IgD-negative memory B cell (primary cell): ENCODE measurements at regions not wholly inside any gene's neighbourhood (a gene's known extent, or its start where the extent isn't known, plus 50 kb on each side); places are given as distances from the start of the nearest gene placed in this dataset.

Source experiments
- H3K27ac Mint-ChIP-seq, 3 donors: one replicate each; pipeline ENCODE4 v1.8.0; 2020 to 2022; ENCODE audit warnings: mild to moderate bottlenecking in 3 of 3, mixed read lengths in 3 of 3, moderate library complexity in 1 of 3
- H3K27me3 Mint-ChIP-seq: one replicate; pipeline ENCODE4 v1.8.0; 2021; ENCODE audit warnings: mixed read lengths
- H3K36me3 Mint-ChIP-seq: one replicate; pipeline ENCODE4 v1.8.0; 2020; ENCODE audit warnings: mild to moderate bottlenecking, mixed read lengths
- H3K4me1 Mint-ChIP-seq, 3 donors: one replicate each; pipeline ENCODE4 v1.8.0; 2020 to 2022; ENCODE audit warnings: mixed read lengths in 3 of 3, mild to moderate bottlenecking in 1 of 3
- H3K4me3 Mint-ChIP-seq, 4 donors: one replicate each; pipeline ENCODE4 v1.8.0; 2020 to 2022; ENCODE audit warnings: mild to moderate bottlenecking in 4 of 4, mixed read lengths in 4 of 4, moderate library complexity in 3 of 4
- H3K9me3 Mint-ChIP-seq, 3 donors: one replicate each; pipeline ENCODE4 v1.8.0; 2020 to 2021; ENCODE audit warnings: mixed read lengths in 3 of 3, mild to moderate bottlenecking in 1 of 3

DNA sequence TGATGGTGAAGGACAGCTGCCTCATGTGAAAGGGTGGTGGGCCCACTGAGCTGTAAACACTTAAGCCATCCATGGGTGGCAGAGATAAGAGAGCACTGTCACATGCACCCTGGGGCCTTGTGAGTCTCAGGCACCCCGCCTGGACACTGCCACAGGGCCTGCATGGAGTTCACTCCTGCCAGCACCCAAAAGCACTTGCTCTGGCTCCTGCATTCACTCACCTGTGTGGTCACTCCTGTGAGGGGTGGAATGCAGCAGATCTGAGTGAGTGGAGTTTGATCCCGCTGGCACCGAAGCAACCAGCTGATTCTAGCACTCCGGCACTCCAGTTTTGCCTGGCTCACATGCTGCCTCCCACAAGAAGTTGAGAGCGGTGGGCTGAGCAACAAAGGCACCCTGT is 1142.1 kb upstream of the PRMT6 start:
- Mint-ChIP-seq H3K4me1 (peaks cover 0 to 5% (median 0%) of the 10 kb centered on the region in 3 donors), H3K4me3 (no peak overlapping the region), H3K36me3 (peaks cover 2% of the 10 kb centered on the region), H3K27ac (no peak overlapping the region), H3K9me3 (no peaks in the 10 kb centered on the region), H3K27me3 (no peaks in the 10 kb centered on the region)

GRCh38 chr1:105934806-105935205 is 1121.7 kb upstream of the PRMT6 start:
- H3K36me3 Mint-ChIP-seq: no peaks in the 10 kb centered on the region

DNA sequence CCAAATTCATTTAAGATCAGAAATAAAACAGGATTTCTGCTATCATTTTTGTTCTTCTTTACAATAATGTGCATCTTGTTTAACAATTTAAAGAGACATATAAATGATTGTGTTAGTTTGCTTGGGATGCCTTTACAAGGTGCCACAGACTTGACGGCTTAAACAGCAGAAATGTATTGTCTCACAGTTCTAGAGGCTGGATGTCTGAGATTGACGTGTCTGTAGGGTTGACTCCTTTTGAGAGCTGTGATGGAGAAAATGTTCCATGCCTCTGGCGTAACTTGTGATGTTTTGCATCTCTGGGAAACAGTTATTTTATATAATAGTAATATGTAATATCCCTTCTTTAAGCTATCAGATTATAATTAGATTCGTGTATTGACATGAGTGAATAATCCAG is 1091.6 kb upstream of the PRMT6 start:
- no peaks in the 10 kb centered on the region for H3K27me3 Mint-ChIP-seq
- no peak overlapping the region for H3K27ac Mint-ChIP-seq

More at GRCh38 chr1:105934806-105935205, 1121.7 kb upstream of the PRMT6 start:
- H3K9me3 Mint-ChIP-seq: peaks cover 0 to 11% (median 6%) of the 10 kb centered on the region in 3 donors
- no peak overlapping the region for H3K27ac Mint-ChIP-seq
- H3K4me3 Mint-ChIP-seq: no peak overlapping the region
- H3K27me3 Mint-ChIP-seq: no peaks in the 10 kb centered on the region
- no peaks in the 10 kb centered on the region for H3K4me1 Mint-ChIP-seq

DNA sequence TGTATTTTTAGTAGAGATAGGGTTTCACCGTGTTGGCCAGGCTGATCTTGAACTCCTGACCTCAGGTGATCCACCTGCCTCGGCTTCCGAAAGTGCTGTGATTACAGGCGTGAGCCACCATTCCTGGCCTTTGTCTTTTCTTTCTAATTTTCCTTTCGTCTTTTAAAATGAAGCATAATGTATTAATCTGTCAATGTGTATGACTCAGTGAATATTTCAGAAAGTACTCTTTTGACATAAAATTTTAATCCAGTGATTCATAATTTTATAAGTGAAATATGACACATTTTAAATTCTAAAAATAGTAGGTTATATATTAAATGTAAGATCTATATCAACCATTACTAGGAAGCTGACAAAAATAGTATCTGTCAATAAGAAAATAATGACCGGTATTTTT is 1059.0 kb upstream of the PRMT6 start:
- H3K4me1 Mint-ChIP-seq: peaks cover 0 to 3% (median 0%) of the 10 kb centered on the region in 3 donors
- peaks cover 0 to 2% (median 1%) of the 10 kb centered on the region in 3 donors for H3K9me3 Mint-ChIP-seq
- H3K27me3 Mint-ChIP-seq: peaks cover 1% of the 10 kb centered on the region
- H3K36me3 Mint-ChIP-seq: no peaks in the 10 kb centered on the region
- H3K4me3 Mint-ChIP-seq: no peak overlapping the region
- H3K27ac Mint-ChIP-seq: no peak overlapping the region

More for the DNA sequence above, 1091.6 kb upstream of the PRMT6 start:
- no peaks in the 10 kb centered on the region for H3K36me3 Mint-ChIP-seq
- no peaks in the 10 kb centered on the region for H3K4me1 Mint-ChIP-seq
- no peak overlapping the region for H3K4me3 Mint-ChIP-seq
- peaks cover 0 to 6% (median 5%) of the 10 kb centered on the region in 3 donors for H3K9me3 Mint-ChIP-seq

- peaks cover 0 to 2% (median 1%) of the 10 kb centered on the region in 3 donors for H3K4me1 Mint-ChIP-seq
- H3K4me3 Mint-ChIP-seq: no peak overlapping the region
- H3K27me3 Mint-ChIP-seq: no peaks in the 10 kb centered on the region
- H3K9me3 Mint-ChIP-seq: no peaks in the 10 kb centered on the region
- no peaks in the 10 kb centered on the region for H3K36me3 Mint-ChIP-seq
- no peak overlapping the region for H3K27ac Mint-ChIP-seq
These were observed 1034.1 kb upstream of the PRMT6 start for GRCh38 chr1:106022312-106022902.

- no peak overlapping the region for H3K27ac Mint-ChIP-seq
- no peaks in the 10 kb centered on the region for H3K27me3 Mint-ChIP-seq
- no peak overlapping the region for H3K4me3 Mint-ChIP-seq
- H3K9me3 Mint-ChIP-seq: no peaks in the 10 kb centered on the region
- H3K4me1 Mint-ChIP-seq: no peaks in the 10 kb centered on the region
- H3K36me3 Mint-ChIP-seq: no peaks in the 10 kb centered on the region
These were observed 1028.6 kb upstream of the PRMT6 start for GRCh38 chr1:106027871-106028270.

DNA sequence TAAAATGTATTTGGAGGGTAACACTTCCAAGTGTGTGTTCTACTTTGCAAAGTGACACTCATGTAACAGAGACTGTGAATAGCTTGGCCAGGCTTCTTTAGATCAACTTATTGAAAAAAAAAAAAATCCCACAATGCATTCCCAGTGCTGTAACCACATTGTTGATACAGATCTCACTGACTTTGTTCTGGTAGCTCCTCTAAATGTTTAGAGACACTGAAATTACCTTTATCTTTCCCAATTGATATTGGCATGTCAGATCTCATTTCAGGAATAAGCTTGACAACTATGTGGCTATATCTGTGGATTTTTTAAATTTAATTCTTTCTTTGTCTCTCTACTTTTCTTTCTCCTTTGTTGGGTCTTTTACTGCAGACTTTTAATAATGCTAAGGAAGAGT is 1018.9 kb upstream of the PRMT6 start:
- Mint-ChIP-seq H3K4me1 (no peaks in the 10 kb centered on the region), H3K36me3 (no peaks in the 10 kb centered on the region), H3K4me3 (no peak overlapping the region), H3K9me3 (peaks cover 1 to 7% (median 3%) of the 10 kb centered on the region in 3 donors), H3K27ac (no peak overlapping the region), H3K27me3 (peaks cover 2% of the 10 kb centered on the region)

DNA sequence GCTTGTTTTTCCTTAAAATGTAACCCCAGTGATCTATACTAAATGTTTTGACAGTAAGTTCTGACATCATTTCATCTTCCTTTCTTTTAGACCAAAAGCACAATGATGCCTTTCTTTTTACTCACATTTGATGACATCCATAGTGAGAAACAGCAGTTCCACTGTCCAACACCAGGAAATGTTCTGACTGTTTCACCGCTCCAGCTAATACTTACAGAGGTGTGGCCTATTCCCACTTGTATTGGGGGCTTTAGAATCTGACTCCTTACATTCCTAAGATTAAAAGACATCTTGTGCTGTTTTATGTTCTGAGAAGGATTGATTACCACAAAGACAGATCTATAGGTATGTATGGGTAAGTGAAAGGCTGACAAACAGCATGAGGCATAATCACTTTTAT is 1018.2 kb upstream of the PRMT6 start:
- Mint-ChIP-seq H3K4me1 (no peaks in the 10 kb centered on the region), H3K36me3 (no peaks in the 10 kb centered on the region), H3K27ac (no peak overlapping the region), H3K9me3 (peaks cover 1 to 7% (median 3%) of the 10 kb centered on the region in 3 donors), H3K27me3 (peaks cover 2% of the 10 kb centered on the region), H3K4me3 (no peak overlapping the region)

GRCh38 chr1:106043971-106044370 is 1012.5 kb upstream of the PRMT6 start:
- Mint-ChIP-seq H3K36me3 (no peaks in the 10 kb centered on the region), H3K4me3 (no peak overlapping the region), H3K27ac (no peak overlapping the region), H3K9me3 (peaks cover 1 to 4% (median 3%) of the 10 kb centered on the region in 3 donors), H3K4me1 (no peaks in the 10 kb centered on the region), H3K27me3 (no peaks in the 10 kb centered on the region)

DNA sequence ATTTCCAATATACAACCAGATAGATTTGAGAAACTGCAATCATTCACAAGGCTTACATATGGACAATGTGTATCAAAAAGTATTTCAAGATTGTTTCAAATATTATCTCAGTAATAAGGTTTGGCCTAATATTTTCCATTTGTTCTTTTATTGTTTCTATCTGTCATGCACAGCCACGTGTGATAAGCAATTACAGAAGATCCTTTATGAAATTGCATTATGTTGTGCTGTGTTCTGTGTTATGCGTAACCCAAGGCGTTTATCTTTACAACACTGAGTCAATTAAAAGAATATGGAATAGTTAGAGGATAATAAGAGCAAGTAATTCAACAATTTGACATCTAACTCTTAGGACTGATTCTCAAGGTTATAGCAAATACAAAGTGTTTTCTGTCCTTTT is 1009.3 kb upstream of the PRMT6 start:
- Mint-ChIP-seq H3K9me3 (peaks cover 0 to 2% (median 0%) of the 10 kb centered on the region in 3 donors), H3K4me1 (no peaks in the 10 kb centered on the region), H3K27me3 (no peaks in the 10 kb centered on the region), H3K4me3 (no peak overlapping the region), H3K27ac (no peak overlapping the region), H3K36me3 (no peaks in the 10 kb centered on the region)

DNA sequence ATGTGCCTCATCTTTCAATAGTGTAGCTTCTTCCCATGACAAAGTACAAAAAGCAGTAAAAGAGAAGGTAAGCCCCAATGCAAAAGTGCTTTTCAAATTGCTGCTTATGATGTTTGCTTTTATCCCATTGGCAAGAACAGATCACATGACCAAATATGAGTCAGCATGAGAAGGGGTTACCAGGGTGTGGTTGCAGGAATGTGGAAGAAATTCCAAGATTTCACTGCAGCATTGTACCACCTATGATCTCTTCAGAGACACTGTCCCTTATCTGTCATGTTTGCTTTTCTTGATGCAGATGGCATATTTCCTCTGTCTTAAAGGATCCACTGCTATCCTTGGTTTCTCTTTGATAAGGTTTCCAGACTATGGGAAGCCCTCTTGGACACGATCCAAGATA is 1006.9 kb upstream of the PRMT6 start:
- no peak overlapping the region for H3K27ac Mint-ChIP-seq
- H3K9me3 Mint-ChIP-seq: peaks cover 0 to 2% (median 0%) of the 10 kb centered on the region in 3 donors

GRCh38 chr1:106055855-106056254 is 1000.6 kb upstream of the PRMT6 start:
- H3K4me1 Mint-ChIP-seq: peaks cover 0 to 10% (median 2%) of the 10 kb centered on the region in 3 donors
- H3K9me3 Mint-ChIP-seq: peaks cover 0 to 1% (median 0%) of the 10 kb centered on the region in 3 donors
- peak overlapping the region in 1 of 3 donors; percentile 48 for H3K27ac Mint-ChIP-seq
- H3K27me3 Mint-ChIP-seq: no peaks in the 10 kb centered on the region
- H3K36me3 Mint-ChIP-seq: no peaks in the 10 kb centered on the region
- H3K4me3 Mint-ChIP-seq: no peak overlapping the region

More for the DNA sequence above, 1006.9 kb upstream of the PRMT6 start:
- H3K27me3 Mint-ChIP-seq: no peaks in the 10 kb centered on the region
- no peaks in the 10 kb centered on the region for H3K36me3 Mint-ChIP-seq
- H3K4me1 Mint-ChIP-seq: peaks cover 0 to 1% (median 0%) of the 10 kb centered on the region in 3 donors
- no peak overlapping the region for H3K4me3 Mint-ChIP-seq

DNA sequence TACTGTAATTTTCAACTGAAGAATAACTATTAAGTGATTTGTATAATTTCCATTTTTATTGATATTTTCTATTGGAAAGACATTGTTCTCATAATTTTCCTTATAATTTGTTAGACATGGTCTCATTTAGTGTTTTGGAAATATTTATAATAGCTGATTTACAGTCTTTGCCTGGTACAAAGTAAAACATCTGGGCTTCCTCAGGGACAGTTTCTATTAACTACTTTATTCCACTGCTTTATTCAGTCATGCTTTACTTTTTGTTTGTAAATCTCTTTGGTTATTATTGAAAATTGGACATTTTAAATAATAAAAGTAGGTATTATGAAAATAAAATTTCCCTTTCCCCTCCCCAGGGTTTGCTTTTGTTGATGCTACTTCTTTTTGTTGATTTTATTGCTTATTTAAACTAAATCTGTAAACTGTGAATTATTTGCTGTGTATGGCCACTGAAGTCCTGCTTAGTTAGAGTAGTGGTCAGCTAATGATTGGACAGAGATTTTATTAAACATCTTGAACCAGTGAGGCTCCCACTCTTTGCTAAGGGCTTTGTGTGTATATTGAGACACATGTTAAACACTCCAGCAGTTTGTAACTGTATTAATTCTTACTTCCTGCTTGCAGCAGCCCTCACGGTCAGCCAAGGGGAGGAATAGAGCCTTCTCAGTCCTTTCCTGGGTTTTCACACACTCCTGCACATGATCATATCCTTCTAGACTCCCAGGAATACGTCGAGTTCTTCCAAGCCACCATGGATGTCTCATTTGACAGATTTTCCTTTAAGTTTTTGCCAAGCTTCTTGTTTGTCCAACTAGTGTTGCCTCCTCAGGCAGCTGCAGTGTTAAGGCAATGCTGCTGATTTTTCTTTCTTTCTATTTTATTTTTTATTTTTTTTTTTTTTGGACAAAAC is 994.6 kb upstream of the PRMT6 start:
- H3K4me3 Mint-ChIP-seq: peak overlapping the region in 1 of 4 donors; percentile 1
- H3K36me3 Mint-ChIP-seq: no peaks in the 10 kb centered on the region
- peaks cover 0 to 6% (median 5%) of the 10 kb centered on the region in 3 donors for H3K9me3 Mint-ChIP-seq
- peaks cover 0 to 3% (median 0%) of the 10 kb centered on the region in 3 donors for H3K4me1 Mint-ChIP-seq
- no peak overlapping the region for H3K27ac Mint-ChIP-seq
- H3K27me3 Mint-ChIP-seq: no peaks in the 10 kb centered on the region

- H3K36me3 Mint-ChIP-seq: no peaks in the 10 kb centered on the region
- H3K27ac Mint-ChIP-seq: no peak overlapping the region
- peaks cover 0 to 2% (median 0%) of the 10 kb centered on the region in 3 donors for H3K4me1 Mint-ChIP-seq
- no peak overlapping the region for H3K4me3 Mint-ChIP-seq
- no peaks in the 10 kb centered on the region for H3K27me3 Mint-ChIP-seq
- H3K9me3 Mint-ChIP-seq: peaks cover 0 to 6% (median 5%) of the 10 kb centered on the region in 3 donors
These were observed 993.0 kb upstream of the PRMT6 start for GRCh38 chr1:106063510-106063909.

GRCh38 chr1:106072909-106073600 is 983.4 kb upstream of the PRMT6 start:
- Mint-ChIP-seq H3K9me3 (no peaks in the 10 kb centered on the region), H3K4me1 (peaks cover 4 to 10% (median 4%) of the 10 kb centered on the region in 3 donors), H3K4me3 (peak overlapping the region in 1 of 4 donors; percentile 3), H3K27me3 (no peaks in the 10 kb centered on the region), H3K27ac (no peak overlapping the region), H3K36me3 (no peaks in the 10 kb centered on the region)
